ENCODE measurements at regions not wholly inside any gene's neighbourhood (a gene's known extent, or its start where the extent isn't known, plus 50 kb on each side); places are given as distances from the start of the nearest gene placed in this dataset.

DNA sequence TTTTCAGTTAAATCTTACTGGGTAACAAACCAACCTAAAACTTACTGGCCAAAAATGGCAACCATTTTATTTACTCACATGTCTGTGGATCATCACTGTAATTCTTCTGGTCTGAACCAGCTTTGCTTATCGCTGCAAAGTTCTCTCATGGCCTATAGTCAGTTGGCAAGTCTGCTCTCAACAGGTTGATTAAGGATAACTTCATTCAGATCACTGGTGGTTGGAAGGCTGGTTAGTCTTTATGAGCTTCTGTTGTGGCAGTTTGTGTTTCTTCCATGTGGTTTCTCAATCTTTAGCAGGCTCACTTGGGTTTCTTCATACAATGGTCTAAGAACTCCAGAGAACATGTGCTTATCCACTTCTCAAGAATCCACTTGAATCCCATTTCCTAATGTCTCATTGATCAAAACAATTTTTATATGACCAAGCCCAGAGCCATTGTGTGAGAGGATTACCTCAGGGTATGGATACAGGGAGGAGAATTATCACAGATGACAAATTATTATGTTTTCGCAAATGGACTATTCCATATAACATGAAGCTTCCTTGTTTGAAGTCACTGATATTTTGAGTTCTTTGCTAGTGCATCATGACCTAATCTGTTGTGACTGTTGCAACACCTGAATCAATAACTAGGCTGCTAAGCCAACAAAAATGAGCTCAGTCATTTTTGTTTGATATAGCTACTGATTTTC is 155.4 kb upstream of the BMP2 start:
- DNase-seq: no peak

DNA sequence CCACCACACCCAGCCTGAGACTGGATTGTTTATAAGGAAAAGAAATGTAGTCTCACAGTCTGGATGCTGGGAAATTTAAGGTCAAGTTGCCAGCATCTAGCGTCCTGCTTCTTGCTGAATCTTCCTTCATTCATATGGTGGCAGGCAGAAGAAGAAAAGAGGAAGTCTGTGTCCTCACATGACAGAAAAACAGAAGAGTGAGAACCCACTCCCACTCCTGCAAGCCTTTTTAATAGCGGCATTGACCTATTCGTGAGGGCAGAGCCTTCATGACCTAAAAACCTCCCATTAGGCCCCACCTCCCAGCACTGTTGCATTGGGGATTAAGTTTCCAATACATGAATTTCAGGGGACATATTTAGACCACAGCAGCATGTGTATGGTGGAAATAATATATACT is 160.8 kb upstream of the BMP2 start:
- DNase-seq: no peak

DNA sequence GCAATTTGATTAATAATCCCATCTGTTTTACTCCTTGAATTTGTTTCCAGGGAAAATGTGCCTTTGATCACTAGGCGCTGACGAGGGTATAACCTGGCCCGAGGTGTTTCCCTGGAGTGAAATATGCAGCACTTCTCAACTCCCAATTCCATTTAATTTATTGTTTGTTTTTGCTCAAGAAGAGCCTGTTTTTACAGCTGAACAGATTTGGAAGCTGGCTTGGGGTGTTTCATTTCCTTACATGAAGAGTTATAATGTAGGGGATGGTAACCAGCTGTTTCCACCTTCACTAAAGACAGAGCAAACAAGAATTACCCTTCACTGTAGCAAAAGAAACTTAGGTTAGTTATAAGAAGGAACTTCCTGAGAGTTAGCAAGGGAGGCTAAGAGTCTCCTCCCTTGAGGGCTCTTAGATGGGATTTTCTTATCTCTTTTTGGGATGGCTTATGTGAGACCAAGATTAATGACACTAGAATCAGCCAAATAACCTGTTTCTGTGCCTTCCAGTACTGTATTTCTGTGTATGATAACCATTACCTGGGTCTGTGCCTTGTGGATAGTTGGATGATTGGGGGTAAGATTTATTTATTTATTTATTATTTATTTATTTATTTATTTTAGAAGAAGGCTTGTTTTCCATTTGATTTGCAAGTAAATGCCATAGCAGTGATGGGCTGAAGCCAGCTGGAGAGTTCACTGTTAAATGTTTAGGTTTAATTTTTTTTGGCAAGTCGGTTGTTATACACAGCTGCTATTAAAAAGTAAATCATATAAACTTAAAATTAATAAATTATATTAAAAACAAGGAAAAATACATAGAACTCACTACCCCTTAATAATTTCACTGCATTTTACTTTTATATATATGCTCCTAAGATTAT is 162.2 kb upstream of the BMP2 start:
- no peak for DNase-seq

DNA sequence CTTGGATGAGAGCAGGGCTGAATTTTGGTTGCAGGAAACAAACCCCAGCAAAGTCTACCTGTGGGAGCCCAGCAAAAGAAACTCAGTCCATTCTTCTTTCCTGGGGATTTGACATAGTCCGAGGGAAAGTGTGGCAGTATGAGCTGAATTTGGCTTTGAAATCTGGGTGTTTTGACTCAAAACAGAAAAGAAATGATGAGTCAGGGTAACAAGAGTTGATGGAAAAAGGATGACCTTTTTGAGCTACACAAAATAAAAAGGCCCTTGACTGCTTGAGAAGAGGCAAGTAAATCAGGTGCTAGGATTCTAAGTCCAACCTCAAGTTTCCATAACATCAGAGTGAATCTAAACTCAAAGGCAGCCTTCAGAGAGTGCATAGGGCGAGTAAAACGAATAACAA is 163.3 kb upstream of the BMP2 start:
- DNase-seq: no peak

DNA sequence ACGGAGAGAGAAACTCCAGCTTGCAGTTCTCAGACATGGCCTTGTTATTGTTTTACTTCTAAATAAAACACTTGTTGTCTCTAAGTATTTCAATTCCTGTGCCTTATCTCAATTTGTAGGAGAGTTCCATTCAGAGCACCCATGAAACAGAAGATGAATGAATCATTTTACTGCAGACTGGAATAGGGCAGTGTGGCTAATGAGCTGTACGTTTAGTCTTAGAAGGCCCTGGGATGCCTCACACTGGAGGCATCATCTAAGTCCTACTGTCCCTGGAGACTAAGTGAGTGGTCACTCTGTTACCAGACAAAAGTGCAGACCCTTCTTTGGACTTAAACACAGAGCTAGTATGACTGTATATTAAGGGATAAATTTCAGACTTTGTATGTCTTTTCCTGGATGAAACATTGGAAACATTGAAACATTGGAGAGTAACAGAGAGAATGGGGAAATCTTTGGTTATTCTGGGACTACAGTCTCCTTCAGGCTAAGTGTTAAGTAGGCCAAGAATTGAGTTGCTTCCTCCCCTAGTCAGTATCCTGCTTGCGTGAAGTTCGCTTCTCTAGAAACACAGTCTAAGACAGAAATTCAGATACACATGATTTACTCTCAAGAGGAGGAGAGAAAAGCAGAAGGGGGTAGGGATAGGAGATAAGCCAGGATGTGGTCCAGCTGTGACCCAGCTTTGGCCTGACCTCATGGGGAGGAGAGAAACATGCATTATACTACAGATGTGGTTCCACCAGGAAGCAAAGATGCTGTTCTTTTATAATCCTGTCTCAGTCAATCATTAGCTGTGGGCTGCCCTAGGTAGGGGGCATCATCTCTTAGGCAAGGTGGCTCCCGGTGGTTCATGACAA is 167.4 kb upstream of the BMP2 start:
- no peak for DNase-seq

DNA sequence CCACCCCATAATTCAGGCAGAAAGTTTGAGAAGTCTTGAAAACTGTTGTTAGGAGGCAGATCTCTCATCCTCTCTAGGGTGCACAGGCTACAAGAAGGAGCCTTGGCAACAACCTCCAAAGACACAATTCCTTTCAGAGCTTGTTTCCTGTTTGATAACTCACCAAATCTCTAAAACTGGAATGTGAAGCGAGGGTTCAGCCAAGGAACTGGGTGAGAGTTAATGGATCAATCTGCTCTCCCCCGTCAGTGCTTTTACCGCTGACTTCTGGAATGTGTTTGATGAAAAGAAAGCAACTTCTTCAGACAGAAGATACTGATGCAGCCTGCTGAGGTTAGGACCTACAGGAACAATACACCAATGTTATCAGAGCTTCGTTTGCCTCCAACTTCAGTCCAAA is 171.8 kb upstream of the BMP2 start:
- DNase-seq: no peak

DNA sequence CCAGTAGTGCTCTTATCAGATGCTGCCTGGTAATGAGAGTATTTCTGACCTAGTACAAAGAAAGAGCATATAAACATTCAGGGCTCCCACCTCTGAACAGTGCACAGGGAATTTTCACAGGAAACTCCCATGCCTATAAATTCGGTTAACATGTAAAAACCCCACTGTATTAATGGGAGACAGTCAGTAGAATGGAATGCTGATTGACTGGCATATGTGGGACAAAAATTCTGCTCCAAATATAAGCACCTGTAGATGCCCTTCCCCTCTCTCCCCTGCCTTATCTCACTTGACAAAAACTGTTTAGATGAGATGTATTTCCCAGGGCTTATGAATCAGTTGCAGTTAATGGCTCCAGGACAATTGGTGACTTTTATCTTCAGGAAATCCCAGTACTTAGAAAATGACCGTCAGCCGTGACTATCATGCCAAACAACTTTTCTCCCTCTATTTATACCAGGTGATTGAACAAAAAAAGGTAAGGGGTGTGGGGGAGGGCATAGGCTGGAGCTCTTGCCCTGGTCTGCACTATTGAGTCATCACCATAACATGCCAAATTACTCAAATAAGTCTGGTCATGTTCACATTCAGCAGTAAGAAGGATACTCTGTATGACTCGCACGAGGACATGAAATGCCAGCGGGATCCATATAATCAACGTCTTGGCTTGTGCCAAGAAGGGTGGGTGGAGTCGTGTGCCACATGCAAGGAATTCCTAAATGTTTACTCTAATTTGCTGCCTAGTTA is 176.4 kb upstream of the BMP2 start:
- peak; percentile 57 for DNase-seq

DNA sequence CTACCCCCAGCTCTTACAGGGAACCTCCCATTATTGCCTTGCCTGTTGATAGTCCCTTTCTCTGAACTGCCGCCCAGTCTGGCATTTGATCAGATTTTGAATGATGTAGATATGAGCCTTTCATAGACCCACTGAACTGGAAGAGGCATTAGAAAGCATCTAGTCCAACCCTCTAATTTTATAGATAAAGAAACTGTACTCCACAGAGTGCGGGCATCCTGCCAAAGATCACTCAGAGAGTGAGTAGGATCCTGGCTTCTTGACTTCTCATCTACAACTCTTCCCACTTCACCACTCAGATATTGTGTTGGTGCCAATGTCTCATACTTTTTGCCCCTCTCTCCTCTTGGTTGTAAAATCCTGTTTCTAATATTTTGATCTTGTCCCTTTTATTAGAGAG is 179.2 kb upstream of the BMP2 start:
- peak; percentile 24 for DNase-seq

DNA sequence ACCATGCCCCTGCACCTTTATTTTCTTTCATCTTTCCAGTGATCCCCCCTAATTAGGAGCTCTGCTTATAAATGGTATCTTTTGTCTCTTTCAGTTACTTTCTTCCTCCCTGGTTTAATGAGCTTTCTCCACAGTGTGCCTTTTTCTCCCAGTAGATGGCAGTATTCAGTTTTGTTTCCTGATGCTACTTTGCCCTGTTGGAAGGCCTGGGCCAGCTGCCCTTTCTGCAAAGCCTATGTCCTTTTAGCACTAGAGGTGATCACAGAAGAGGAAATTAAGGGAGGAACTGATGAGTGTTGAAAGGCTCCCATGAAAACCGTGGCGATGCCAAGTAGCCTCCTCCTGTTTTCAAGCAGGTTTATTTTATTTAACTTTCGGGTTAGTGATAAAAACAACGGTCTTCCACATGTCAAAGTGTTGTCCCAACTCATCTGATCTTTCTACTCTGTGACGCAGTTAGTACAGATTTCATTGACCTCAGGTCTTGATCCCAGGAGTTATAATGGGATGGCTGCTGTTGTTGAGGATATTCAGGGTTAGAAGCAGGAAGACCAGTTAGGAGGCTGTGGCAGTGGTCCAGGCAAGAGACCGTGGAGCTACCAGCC is 184.2 kb upstream of the BMP2 start:
- DNase-seq: peak; percentile 15

DNA sequence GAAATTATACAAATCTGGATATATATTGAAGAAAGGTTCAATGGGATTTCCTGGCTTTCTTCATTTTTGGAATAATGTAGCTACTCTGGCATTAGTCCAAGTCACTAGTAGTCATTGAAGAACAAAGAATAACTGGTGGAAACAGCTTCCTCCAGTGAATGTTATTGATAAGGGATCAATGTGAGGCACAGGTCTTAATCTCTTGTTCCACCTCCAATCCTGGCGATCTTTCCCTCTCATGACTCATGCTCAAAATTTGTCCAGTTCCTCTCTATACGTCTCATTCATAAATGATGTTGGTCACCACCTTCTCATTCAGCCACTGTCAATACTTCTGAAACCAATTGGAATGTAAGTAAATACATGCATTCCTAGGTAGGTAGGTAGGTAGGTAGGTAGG is 185.0 kb upstream of the BMP2 start:
- no peak for DNase-seq

DNA sequence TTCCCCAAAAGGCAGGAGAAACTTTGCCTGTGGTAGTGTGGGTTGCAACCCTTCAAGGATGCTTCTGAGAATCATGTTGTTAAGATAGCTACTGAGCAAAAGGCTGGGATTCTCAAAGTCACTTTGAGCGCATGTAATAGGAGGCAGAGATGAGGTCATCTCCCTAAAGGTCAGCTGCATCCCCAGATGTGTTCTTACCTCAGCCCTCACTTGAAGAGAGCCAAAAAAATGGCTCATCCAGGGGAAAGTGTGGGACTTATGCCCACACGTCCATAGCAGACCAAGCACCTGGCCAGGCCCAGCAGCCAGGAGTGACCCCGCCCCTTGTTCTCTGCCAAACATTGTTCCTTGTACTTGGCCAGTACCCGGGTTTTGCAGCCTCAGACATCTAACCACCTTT is 187.0 kb upstream of the BMP2 start:
- DNase-seq: no peak

DNA sequence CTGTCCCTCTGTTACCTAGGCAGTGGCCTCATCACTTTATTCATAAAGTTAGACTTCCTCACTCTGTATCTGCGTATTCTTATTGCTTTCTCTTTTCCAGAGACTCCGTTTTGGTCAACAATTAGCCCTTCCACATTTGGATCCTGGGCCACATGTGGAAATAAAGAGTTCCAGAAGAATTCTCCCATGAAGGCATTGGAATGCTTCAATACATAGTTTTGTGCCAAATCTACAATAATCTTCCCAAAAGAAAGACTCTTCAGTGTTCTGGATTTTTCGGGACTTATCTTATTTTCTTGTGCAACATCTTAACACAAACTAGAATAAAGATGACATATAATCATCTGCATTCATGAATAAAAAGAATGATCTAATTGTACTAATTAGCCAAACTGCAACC is 187.7 kb upstream of the BMP2 start:
- no peak for DNase-seq

DNA sequence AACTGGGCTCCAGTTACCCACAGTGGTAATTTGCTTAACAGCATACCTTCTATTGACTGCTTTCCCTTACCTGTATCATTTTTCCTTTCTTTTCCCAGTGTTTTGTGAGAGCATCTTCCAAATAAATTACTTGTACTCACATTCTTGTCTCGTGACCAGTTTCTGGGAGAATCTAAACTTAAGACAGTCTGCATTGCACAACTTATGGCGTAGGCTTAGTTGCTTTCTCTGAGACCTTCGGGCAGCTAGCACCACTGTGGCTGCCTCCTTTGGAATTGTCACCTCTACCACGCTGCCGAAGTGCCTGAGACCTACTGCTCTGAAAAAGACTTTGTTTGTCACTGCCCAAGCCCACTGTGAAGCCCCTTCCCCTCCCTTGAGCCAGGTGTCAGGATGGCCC is 188.1 kb upstream of the BMP2 start:
- DNase-seq: no peak

DNA sequence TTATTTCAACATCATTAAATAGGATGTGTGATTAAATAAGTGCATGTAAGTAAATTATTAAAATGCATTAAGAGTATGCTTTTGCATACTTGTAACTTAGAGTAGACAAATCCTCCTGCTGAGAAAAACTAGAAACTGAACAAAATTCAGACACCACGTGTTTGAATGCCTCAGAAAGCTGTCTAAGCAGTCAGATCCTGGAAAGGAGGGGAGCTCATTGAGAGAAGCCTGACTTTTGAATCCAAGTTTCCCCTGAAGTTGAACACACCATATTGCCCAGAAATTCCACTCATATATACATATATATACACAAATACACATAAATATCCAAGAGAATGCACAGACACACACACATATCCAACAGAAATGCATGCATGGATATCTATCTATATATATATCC is 190.0 kb upstream of the BMP2 start:
- no peak for DNase-seq

DNA sequence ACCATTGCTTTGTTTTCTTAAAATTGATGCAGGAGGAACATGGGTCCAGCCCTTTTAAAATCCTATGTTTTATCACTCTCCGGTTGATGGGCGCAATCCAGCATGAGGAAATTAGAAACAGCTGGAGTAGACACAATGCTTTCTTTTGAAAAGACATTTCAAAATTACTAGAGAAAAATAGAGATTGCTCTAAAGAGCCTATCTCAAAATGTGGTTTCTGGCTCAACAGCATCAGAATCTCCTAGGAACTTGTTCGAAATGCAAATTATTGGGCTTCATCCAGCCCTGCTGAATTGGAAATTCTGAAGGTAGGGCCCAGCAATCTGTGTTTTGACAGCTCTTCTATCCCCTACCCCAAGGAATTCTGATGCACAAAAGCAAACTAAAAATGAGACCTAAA is 190.8 kb upstream of the BMP2 start:
- no peak for DNase-seq

DNA sequence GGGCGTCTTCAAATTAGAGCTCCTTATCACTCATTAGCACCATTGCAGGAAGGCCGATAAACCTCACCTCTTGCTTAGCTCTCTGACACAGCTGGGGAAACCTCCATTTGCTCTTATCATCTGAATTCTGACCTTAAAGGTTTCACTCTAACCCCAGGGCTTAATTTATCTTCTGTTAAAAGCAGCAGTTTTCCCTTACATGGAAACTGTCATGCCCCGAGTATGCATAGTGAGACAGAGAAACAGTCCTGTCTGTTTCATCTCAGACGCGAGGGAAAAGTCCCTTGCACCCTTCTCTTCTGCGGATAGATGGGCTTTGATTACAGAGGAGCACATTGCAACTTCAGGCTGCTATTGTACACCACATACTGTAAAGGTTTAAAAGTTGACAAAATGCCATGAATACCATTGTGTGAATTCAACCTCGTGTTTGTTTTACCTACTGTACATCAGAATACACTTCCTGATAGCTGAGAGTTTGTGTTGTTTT is 191.5 kb upstream of the BMP2 start:
- no peak for DNase-seq

DNA sequence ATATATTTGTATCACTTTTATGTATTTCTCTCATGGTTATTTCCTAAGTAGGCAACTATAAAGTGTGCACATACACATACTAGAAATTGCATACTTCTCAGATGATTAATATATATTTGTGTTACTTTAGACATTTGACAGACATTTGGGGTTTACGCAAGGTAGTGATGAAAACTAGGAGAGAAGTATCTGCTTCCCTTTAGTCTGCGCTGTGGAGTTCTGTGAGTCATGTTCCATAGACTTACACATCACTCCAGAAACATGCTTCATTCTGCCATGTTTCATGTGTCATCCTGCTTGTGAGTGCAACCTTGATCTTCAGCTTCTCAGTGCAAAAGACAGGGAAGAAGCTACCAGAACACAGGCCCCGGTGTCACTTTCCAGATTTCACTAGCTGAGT is 200.7 kb upstream of the BMP2 start:
- DNase-seq: no peak

DNA sequence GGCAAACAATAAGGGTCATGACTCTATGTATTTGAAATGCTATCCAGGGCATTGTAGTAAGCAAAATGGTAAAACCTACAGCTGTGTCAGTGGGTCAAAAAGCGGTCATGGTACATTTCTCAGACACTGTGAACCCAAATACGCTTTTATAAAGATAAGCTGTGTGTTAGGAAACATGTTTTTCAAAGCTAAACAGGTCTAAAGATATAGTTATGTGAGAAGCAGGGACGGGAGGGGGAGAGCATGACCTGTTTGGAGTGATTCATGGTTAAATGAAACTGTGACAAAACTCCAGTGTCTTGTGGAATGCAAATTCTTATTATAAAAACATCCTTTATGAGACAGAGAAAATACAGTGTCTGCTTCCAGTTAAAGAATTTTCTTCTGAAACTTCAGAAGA is 205.4 kb upstream of the BMP2 start:
- no peak for DNase-seq

DNA sequence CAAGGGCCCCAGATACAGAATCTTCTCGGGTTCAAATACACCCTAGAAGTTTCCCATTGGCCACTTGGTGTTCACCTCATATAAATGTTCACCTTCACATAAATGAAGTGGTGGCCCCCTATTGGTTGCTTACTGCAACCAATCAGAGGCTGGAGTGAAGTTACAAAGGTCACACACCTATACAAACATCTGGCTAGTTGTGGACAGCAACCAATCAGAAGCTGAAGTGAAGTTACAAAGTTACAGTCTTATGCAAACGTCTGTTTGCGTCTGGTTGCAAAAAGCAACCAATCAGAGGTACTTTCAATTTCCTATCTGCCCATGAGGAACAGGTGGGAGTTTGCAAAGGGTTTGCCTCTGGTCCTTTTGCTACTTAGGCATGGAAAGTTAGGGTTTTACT is 206.5 kb upstream of the BMP2 start:
- DNase-seq: no peak

DNA sequence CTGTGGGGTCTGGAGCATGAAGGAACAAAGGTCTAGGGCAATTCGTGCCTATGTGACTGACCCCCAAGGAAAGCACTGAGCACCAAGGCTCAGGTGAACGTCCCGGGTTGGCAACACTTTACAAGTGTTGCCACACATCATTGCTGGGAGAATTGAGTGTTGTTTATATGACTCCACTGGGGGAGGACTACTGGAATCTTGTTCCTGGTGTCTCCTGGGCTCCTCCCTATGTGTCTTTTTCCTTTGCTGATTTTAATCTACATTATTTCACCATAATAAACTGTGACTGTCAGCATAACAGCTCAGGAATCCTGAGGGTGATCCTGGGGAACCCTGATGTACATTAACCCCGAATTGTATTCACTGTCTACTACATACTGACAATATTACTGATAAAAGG is 207.7 kb upstream of the BMP2 start:
- DNase-seq: no peak

DNA sequence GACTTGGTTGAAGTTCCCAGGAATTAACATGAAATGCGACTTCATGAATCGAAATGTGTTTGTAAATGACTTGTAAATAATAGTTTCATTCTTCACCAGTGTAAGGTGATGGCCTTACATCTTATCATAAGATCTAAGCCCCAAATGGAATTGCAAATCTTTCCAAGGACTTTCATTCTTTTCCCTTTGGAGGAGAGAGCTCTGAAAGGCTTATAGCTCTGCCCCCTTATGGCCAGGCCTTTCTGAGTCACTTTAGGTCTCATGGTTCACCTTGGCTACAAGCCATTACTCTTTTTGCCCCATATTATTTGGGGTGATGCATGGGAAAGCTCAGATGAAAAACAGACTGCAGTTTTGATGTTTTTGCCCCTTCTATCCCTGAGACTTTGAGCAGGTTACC is 209.1 kb upstream of the BMP2 start:
- no peak for DNase-seq

DNA sequence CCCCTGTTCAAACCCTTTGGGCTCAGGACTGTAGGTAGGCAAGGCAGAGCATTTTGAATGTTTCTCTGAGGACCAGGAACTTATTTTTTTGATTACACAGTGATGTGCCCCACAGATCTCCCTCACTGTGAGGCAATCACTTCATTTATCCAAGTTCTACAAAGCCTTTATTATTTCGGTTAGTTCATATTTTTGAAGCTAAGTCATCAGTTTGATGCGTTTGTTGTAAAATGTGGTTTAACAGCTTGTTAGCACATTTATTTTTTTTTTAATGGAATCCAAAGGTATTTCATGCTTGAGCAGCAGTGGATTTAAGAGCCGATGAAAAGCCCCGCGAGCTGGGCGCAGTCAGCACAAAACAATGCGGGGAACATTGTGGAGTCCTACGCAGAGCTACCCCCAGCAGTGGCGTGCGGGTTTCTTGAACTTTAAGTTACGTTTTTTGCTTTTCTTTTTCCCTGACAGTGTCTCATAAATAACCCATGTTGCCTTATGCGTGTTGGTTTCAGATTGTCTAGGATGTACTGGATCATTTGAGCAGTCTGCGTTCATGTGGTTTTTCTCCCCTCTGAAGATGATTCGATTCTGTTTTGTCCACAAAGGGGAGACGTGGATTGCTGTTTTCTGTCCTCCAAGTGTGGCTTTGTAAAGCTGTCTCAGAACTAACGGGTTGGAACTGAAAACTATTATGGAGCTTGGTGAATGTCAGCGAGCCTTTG is 233.6 kb upstream of the BMP2 start:
- peak; percentile 53 for DNase-seq

Data from T1000 (cell line).